ENCODE measurements at regions not wholly inside any gene's neighbourhood (a gene's known extent, or its start where the extent isn't known, plus 50 kb on each side); places are given as distances from the start of the nearest gene placed in this dataset.

GRCh38 chrX:69025802-69026301 lies 139.4 kb downstream of the PJA1 start:
- TF ChIP-seq ZNF133 (tag by site-specific recombination; IDR thresholded peaks at IDR 0.05) (no peak), ZBTB8A (tag by site-specific recombination; IDR thresholded peaks at IDR 0.05) (no peak), KLF16 (tag by site-specific recombination; IDR thresholded peaks at IDR 0.05) (no peak)

Data from HEK293 (cell line).